ENCODE measurements at regions not wholly inside any gene's neighbourhood (a gene's known extent, or its start where the extent isn't known, plus 50 kb on each side); places are given as distances from the start of the nearest gene placed in this dataset.

DNA sequence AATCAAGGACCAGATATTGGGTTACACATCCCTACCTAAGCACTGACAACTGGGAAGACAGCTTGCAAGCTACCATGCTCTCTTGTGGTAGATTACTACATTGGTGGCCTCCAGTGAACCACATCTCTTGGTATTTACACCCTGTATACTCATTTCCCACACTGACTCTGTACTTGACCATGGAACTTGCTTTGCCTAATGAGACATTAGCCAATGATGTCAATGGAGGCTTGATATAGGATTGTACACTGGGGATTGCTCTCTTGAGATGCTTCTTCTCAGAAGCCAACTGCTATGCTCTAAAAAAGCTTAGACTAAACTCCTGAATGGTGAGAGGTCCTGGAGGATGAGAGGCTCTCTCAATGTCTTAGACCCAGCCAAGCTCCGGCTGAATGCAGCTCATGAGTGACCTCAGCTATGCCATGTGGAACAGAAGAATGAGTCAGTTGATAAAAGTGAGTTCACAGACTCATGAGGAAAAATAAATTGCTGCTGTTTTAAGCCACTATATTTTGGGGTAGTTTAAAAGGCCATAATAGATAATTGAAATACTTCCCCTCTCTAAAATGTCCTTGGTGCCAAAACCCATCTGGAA is 61.5 kb upstream of the GALNT15 start:
- no peak for TF ChIP-seq POLR2AphosphoS5 (IDR thresholded peaks at IDR 0.05)
- TF ChIP-seq, protein P1, sequence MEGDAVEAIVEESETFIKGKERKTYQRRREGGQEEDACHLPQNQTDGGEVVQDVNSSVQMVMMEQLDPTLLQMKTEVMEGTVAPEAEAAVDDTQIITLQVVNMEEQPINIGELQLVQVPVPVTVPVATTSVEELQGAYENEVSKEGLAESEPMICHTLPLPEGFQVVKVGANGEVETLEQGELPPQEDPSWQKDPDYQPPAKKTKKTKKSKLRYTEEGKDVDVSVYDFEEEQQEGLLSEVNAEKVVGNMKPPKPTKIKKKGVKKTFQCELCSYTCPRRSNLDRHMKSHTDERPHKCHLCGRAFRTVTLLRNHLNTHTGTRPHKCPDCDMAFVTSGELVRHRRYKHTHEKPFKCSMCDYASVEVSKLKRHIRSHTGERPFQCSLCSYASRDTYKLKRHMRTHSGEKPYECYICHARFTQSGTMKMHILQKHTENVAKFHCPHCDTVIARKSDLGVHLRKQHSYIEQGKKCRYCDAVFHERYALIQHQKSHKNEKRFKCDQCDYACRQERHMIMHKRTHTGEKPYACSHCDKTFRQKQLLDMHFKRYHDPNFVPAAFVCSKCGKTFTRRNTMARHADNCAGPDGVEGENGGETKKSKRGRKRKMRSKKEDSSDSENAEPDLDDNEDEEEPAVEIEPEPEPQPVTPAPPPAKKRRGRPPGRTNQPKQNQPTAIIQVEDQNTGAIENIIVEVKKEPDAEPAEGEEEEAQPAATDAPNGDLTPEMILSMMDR (IDR thresholded peaks at IDR 0.05), result no peak
